SH-SY5Y (cell line): ENCODE measurements at regions not wholly inside any gene's neighbourhood (a gene's known extent, or its start where the extent isn't known, plus 50 kb on each side); places are given as distances from the start of the nearest gene placed in this dataset.

Experiments
- GATA2 ChIP-seq: IDR thresholded peaks from 2 replicates; pipeline ENCODE4 v1.6.1; 2011; ENCODE audit warnings: mild to moderate bottlenecking, low read depth, low read length
- GATA3 ChIP-seq: IDR thresholded peaks from 2 replicates; pipeline ENCODE4 v1.6.1; 2011; ENCODE audit warnings: low read depth, mild to moderate bottlenecking, low read length, moderate library complexity

DNA sequence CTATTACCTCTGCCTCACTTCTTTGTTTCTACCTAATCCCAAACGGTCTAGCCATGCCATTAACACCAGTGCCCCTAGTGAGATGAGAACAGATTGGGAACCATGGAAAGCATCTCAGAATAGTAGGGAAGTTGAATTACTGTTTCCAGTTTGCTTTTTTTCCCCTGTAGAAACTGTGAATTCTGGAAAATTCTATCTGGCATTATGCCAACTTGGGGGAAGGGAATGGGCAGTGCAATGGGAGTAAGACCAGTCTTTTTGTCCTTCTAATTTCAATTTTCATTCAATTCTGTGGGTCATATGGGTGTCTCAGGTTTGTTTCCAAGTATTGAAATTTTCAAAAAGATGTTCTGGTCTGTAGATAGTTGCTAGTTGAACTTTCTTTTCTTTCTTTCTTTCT lies 1666.1 kb downstream of the SLITRK1 start:
- TF ChIP-seq GATA3: no peak
- no peak for TF ChIP-seq GATA2

DNA sequence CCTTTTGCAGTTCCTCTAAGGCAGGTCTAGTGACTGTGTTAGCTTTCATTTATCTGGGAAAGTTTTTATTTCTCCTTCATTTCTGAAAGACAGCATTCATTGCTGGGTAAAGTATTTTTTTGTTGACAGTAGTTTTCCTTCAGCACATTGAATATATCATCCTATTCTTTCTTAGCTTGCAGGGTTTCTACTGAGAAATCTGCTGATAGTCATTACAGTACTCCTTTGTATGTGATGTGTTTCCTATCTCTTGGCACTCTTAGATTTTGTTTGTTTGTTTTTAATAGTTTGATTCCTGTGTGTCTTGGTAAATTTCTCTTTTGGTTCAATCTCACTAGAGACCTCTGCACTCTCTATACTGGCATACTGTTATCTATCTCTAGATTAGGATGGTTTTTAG lies 1667.9 kb downstream of the SLITRK1 start:
- no peak for TF ChIP-seq GATA3
- TF ChIP-seq GATA2: no peak

DNA sequence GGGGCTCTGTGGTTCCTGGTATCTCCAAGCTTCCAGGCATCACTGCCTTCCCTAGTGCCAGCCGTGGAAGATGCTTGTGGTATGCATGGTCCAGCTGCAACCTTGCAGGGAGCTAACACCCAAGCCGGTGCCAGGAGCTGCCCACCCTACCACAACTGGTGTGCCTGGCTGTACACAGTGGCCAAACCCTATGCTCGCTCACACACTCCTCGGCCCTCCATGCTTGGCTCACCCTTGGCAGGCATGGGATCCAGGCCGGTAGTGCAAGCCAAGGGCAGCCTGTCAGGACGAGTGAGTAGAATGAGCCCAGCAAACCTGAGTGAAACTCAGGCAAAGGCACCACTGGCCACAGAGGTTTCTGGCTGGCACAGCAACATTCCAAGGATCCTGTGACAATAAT lies 1676.0 kb downstream of the SLITRK1 start:
- TF ChIP-seq GATA3: no peak
- no peak for TF ChIP-seq GATA2

- TF ChIP-seq GATA2: no peak
These were observed 1679.9 kb downstream of the SLITRK1 start for GRCh38 chr13:82202398-82202797.

DNA sequence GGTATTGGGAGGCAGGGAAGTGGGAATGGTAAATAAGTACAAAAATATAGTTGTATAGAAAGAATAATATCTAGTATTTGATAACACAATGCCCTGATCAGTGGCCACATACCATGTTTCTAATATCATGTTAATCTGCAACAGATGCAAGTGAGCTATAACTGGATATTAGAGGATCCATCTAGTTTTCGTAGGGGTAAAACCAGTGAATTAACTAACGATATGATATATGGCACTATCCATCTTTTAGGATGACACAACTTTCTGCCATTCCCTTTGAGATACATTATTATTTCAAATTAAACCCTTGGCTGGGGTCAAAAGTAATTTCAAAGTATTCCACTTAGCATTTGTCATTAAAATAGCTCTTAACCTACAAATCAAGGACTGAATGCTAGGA lies 1686.2 kb downstream of the SLITRK1 start:
- no peak for TF ChIP-seq GATA3

GRCh38 chr13:82187227-82187626 lies 1695.0 kb downstream of the SLITRK1 start:
- TF ChIP-seq GATA2 (no peak), GATA3 (no peak)

GRCh38 chr13:82176751-82177150 lies 1705.5 kb downstream of the SLITRK1 start:
- TF ChIP-seq GATA2 (no peak), GATA3 (no peak)

DNA sequence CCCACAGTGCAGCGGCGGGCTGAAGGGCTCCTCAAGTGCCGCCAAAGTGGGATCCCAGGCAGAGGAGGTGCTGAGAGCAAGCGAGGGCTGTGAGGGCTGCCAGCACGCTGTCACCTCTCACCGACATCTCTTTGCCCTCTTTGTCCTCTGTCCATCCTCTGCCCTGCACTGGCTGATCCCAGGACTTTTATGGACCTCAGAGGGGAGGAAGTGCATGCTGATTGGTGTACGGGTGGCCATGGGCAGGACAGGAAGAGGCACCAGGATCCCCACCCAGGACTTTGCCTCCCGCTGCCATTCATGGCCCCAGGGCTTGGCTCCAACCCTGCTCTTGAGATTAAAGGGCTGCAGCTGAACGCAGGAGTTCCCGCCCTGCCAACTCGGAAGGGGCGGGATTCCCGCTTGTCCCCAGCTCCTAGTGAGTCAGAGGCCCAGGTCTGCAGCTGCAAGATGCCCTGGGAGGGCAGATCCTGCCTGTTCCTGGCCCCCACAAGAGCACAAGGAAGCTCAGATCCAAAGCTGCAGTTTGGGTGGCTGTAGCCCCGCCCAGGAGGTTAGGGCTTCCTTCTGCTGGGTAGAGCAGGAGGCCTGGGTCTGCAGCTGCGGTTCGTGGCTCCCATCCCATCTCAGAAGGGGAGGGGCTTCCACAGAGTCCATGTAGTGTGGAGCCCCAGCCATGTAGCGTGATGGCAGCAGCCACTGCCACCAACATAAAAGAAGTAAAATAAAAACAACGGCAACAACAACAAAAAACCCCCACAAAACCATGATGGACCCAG lies 1716.7 kb downstream of the SLITRK1 start:
- TF ChIP-seq GATA2 (no peak), GATA3 (no peak)

- TF ChIP-seq GATA2 (no peak), GATA3 (no peak)
These were observed 1734.7 kb downstream of the SLITRK1 start for GRCh38 chr13:82147526-82147925.

- TF ChIP-seq GATA2 (no peak), GATA3 (no peak)
These were observed 1745.4 kb downstream of the SLITRK1 start for GRCh38 chr13:82136880-82137279.

DNA sequence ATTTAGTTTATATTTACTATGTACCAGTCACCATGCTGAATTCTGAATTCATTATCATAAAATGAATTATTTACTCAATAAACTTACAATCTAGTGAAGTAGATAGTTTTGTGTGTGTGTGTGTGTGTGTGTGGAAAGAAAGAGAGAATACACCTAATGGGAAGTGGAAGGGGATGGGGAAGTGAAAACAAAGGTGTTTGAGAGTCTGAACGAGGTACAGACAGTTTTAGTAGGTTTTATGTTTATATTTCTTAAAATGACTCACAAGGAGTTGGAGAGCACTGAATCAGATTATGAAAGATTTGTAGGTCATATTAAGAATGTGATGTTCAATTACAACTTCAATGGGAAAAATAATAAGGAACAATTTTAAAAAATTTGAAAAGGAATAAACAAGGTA lies 1753.0 kb downstream of the SLITRK1 start:
- TF ChIP-seq GATA3: no peak
- TF ChIP-seq GATA2: no peak

DNA sequence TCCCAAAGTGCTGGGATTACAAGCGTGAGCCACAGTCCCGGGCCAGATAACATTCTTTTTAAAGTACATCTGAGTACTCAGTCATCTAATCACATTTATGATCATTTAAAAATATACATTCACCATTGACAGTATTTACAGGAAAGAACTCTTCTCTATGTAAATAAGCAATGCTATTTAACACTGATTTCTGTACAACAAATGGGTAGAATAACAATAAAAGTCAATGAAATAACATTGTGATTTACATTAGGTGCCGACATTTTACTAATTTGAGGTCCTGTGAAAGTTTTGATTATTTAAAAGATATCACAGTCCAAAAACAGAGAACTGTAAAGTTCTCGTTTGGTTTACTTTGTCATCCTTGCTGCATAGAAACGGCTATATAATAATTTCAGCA lies 1763.7 kb downstream of the SLITRK1 start:
- no peak for TF ChIP-seq GATA3
- no peak for TF ChIP-seq GATA2

DNA sequence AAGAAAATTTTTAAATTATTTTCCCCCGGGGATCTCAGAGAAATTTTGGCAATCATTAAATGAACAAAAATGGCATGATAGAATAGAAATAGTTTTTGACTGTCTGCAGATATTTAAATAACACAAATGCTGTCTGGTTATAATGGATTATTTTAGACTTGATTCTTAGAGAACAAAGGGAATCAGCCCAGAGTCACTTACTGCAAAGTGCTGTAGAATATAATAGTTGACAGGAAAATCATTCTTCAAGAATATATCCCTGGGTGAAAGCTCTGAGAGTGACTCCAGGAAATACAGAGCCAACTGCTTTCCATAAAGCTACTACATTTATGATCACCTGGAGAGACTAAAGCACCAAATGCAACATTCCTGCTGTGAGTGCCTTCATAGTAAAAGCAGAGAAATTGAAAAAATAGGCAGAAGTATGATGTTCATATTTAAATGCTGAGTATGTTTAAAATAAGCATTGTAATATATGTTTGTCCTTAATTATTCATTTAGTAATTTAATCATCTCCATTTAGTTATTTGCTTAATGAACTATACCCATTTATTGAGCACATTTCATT lies 1765.8 kb downstream of the SLITRK1 start:
- TF ChIP-seq GATA3: no peak
- no peak for TF ChIP-seq GATA2

- TF ChIP-seq GATA3 (no peak), GATA2 (no peak)
These were observed 1766.9 kb downstream of the SLITRK1 start for GRCh38 chr13:82115391-82115790.

DNA sequence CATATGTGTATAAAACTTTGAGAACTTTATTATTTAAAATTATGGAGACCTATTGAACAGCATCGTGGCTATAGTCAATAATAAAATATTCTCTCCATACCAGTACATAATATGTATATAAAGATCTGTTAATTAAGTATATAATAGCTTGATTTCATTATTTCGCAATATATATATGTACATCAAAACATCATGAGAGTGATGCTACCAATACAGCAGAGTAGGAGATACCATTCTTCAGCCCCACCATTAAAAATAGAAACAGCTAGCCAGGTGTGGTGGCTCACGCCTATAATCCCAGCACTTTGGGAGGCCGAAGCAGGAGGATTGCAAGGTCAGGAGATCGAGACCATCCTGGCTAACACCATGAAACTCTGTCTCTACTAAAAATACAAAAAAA lies 1755.3 kb upstream of the SPRY2 start:
- TF ChIP-seq GATA3: no peak
- TF ChIP-seq GATA2: no peak

DNA sequence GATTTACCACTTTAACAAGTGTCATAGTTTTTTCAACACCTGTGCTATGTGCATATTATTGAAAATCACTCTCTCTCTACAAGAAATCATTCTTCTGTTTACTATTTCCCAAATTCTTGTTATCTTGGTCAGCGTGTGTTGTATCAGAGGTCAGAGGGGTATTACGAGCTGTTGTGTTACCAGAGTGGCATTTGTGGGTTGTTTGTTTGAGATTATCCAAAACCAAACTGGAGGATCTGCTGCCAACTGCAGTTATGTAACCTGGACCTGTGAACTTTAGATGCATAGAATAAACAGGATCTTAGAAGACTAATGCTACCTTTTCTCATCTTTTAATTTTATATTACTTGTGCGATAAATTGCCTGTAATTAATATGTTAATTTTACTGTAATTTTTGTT lies 1751.4 kb upstream of the SPRY2 start:
- no peak for TF ChIP-seq GATA3
- no peak for TF ChIP-seq GATA2

GRCh38 chr13:82088781-82089180 lies 1747.9 kb upstream of the SPRY2 start:
- TF ChIP-seq GATA2: no peak
- TF ChIP-seq GATA3: no peak
